AG10803 (cell line): ENCODE measurements at regions not wholly inside any gene's neighbourhood (a gene's known extent, or its start where the extent isn't known, plus 50 kb on each side); places are given as distances from the start of the nearest gene placed in this dataset.

Experiments used
- DNase-seq: peaks from one replicate; pipeline ENCODE4 v3.0.0; 2010; ENCODE audit warnings: low read depth
- H3K4me3 ChIP-seq: 2 replicates; pipeline ENCODE4 v1.5.1; 2011; ENCODE audit warnings: mild to moderate bottlenecking, low read length, control low read depth
- TF ChIP-seq, protein P1 (sequence below): conservative IDR thresholded peaks from 2 replicates; pipeline ENCODE4 v1.5.1; 2011; ENCODE audit warnings: mild to moderate bottlenecking, low read length, control low read depth, inconsistent platforms

DNA sequence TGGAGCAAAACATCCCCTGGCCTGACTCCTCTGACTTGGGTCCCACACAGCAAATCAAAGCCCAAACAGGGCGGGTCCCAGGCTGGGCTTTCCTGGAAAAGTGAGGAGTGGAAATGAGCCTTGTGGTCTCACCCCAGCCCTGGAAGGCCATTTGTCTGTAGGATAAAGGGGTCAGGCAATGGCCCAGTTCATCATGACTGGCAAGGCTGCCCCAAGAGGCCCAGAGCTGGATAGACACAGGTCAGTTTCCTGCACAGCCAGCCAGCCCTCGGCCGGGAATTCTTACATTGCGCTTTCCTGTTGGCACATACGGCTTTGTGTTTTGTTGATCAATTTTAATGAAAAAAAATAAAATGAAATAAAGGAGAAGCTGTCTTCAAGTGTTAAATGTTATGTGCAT, 174.3 kb downstream of the TSHZ3 start:
- TF ChIP-seq, protein P1, sequence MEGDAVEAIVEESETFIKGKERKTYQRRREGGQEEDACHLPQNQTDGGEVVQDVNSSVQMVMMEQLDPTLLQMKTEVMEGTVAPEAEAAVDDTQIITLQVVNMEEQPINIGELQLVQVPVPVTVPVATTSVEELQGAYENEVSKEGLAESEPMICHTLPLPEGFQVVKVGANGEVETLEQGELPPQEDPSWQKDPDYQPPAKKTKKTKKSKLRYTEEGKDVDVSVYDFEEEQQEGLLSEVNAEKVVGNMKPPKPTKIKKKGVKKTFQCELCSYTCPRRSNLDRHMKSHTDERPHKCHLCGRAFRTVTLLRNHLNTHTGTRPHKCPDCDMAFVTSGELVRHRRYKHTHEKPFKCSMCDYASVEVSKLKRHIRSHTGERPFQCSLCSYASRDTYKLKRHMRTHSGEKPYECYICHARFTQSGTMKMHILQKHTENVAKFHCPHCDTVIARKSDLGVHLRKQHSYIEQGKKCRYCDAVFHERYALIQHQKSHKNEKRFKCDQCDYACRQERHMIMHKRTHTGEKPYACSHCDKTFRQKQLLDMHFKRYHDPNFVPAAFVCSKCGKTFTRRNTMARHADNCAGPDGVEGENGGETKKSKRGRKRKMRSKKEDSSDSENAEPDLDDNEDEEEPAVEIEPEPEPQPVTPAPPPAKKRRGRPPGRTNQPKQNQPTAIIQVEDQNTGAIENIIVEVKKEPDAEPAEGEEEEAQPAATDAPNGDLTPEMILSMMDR = no peak
- no peak overlapping the region for H3K4me3 ChIP-seq
- DNase-seq = no peak

DNA sequence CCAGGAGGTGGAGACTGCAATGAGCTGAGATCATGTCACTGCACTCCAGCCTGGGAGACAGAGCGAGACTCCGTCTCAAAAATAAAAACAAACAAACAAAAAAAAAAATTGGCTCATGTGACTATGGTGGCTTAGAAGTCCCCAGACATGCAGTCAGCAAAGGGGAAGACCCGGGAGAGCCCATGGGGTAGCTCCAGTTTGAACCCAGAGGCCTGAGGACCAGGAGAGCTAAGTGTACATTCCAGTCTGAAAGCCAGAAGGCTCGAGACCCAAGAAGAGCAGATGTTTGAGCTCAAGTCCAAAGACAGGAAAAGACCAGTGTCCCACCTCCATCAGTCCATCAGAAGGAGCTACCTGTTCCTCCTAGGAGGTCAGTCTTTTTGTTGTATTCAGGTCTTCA, 175.2 kb downstream of the TSHZ3 start:
- TF ChIP-seq, protein P1 = no peak
- no peak overlapping the region for H3K4me3 ChIP-seq
- no peak for DNase-seq

- no peak overlapping the region for H3K4me3 ChIP-seq
- TF ChIP-seq, protein P1 = no peak
- DNase-seq = no peak
These were observed 177.3 kb downstream of the TSHZ3 start for GRCh38 chr19:31171936-31172335.

DNA sequence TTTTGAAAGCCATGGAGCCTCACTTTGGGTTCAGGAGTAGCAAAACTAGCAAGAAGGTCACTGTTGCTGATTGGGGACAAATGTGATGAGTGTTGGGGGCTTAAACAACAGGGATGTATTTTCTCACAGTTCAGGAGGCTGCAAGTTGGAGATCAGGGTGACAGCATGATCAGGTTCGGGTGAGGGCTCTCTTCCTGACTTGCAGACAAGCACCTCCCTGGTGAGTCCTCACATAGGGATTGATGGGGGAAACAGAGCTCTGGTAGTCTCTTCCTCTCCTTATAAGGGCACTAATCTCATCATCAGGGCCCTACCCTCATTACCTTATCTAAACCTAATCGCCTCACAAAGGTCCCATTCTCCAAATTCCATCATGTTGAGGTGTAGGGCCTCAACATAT, 179.2 kb downstream of the TSHZ3 start:
- no peak overlapping the region for H3K4me3 ChIP-seq
- TF ChIP-seq, protein P1 = no peak
- no peak for DNase-seq

- no peak for DNase-seq
These were observed 181.1 kb downstream of the TSHZ3 start for GRCh38 chr19:31168106-31168625.

DNA sequence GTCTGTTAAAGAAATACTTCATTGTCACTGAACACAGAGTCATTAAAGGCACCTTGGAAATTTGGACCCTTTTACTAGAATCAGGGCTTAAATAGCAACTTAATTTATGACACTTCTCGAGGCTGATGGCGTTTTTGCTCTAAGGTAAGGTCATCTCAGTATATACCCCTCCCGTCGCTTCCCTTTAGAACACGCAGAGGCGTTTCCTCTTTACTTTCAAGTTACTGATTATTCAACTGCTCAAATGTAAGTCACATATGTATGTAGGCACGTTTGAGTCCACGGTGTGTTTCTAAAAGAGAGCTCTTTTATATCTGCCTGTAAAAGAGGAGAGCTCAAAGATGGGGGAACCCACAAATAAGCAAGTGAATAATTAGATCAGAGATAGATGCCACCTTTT, 181.5 kb downstream of the TSHZ3 start:
- TF ChIP-seq, protein P1 = no peak
- DNase-seq = no peak
- no peak overlapping the region for H3K4me3 ChIP-seq

More at GRCh38 chr19:31168106-31168625, 181.1 kb downstream of the TSHZ3 start:
- H3K4me3 ChIP-seq = no peak overlapping the region
- TF ChIP-seq, protein P1 = no peak

- DNase-seq = no peak
- TF ChIP-seq, protein P1 = no peak
- no peak overlapping the region for H3K4me3 ChIP-seq
These were observed 183.0 kb downstream of the TSHZ3 start for GRCh38 chr19:31166206-31166605.
